ENCODE measurements at regions not wholly inside any gene's neighbourhood (a gene's known extent, or its start where the extent isn't known, plus 50 kb on each side); places are given as distances from the start of the nearest gene placed in this dataset.

GRCh38 chr22:46026899-46027210 lies 49.9 kb upstream of the WNT7B start:
- Histone ChIP-seq H3K4me1 (peaks cover 9 to 23% (median 17%) of the 10 kb centered on the region in 4 donors), H3K27me3 (peaks cover 0 to 5% (median 0%) of the 10 kb centered on the region in 3 donors), H3K36me3 (no peaks in the 10 kb centered on the region), H3K4me3 (peak overlapping the region; percentile 42 to 59 (median 50)), H3K27ac (peak overlapping the region; percentile 67 to 87 (median 74)), H3K9me3 (no peaks in the 10 kb centered on the region)
- TF ChIP-seq EP300 (IDR thresholded peaks at IDR 0.05), result no peak
- intact Hi-C loops (cut with DNase I; ENCODE audit: low total_unique reads), result no loop called here
- DNase-seq, result no peak
- 47 to 63% (median 57%) methylated on average over 3 of the region's 3 CpGs for WGBS, 5 donors

GRCh38 chr22:46027211-46028105 lies 50.5 kb upstream of the WNT7B start:
- DNase-seq, result peak; percentile 76 to 86
- Histone ChIP-seq H3K27ac (peak overlapping the region; percentile 67 to 87 (median 74)), H3K9me3 (no peaks in the 10 kb centered on the region), H3K4me1 (peaks cover 9 to 23% (median 17%) of the 10 kb centered on the region in 4 donors), H3K27me3 (peaks cover 0 to 5% (median 0%) of the 10 kb centered on the region in 3 donors), H3K4me3 (peak overlapping the region; percentile 42 to 59 (median 50)), H3K36me3 (no peaks in the 10 kb centered on the region)
- WGBS, 5 donors, result 9 to 19% (median 14%) methylated on average over 14 to 89 of the region's 89 CpGs
- TF ChIP-seq CTCF (IDR thresholded peaks at IDR 0.05) (peak in 2 of 7 experiments; percentile 8 to 34), POLR2A (IDR thresholded peaks at IDR 0.05) (no peak), POLR2AphosphoS5 (IDR thresholded peaks at IDR 0.05) (peak; percentile 17 to 65 (median 22)), EP300 (IDR thresholded peaks at IDR 0.05) (no peak)
- intact Hi-C loops (cut with DNase I; ENCODE audit: low total_unique reads), result no loop called here

- Histone ChIP-seq H3K9me3 (no peaks in the 10 kb centered on the region), H3K4me1 (peaks cover 9 to 22% (median 17%) of the 10 kb centered on the region in 4 donors), H3K36me3 (no peaks in the 10 kb centered on the region), H3K27me3 (peaks cover 0 to 5% (median 0%) of the 10 kb centered on the region in 3 donors), H3K4me3 (no peak overlapping the region), H3K27ac (peak overlapping the region in 4 of 5 donors; percentile 67 to 87 (median 77))
- no peak for DNase-seq
- 77 to 85% (median 83%) methylated on average over 13 to 16 of the region's 16 CpGs for WGBS, 5 donors
- intact Hi-C loops (cut with DNase I; ENCODE audit: low total_unique reads), result no loop called here
- TF ChIP-seq POLR2AphosphoS5 (IDR thresholded peaks at IDR 0.05) (no peak), POLR2A (IDR thresholded peaks at IDR 0.05) (no peak), CTCF (IDR thresholded peaks at IDR 0.05) (no peak), EP300 (IDR thresholded peaks at IDR 0.05) (no peak)
These were observed 51.4 kb upstream of the WNT7B start for GRCh38 chr22:46028106-46028991.

GRCh38 chr22:46029036-46029435 lies 52.1 kb upstream of the WNT7B start:
- intact Hi-C loops (cut with DNase I; ENCODE audit: low total_unique reads), result no loop called here
- Histone ChIP-seq H3K27me3 (peaks cover 0 to 5% (median 0%) of the 10 kb centered on the region in 3 donors), H3K36me3 (no peaks in the 10 kb centered on the region), H3K9me3 (no peaks in the 10 kb centered on the region), H3K27ac (no peak overlapping the region), H3K4me1 (peaks cover 9 to 19% (median 17%) of the 10 kb centered on the region in 4 donors), H3K4me3 (no peak overlapping the region)
- DNase-seq, result no peak
- WGBS, 5 donors, result 94 to 97% (median 95%) methylated on average over 8 of the region's 8 CpGs
- no peak for TF ChIP-seq CTCF (IDR thresholded peaks at IDR 0.05)
- no peak for TF ChIP-seq POLR2AphosphoS5 (IDR thresholded peaks at IDR 0.05)
- no peak for TF ChIP-seq POLR2A (IDR thresholded peaks at IDR 0.05)
- no peak for TF ChIP-seq EP300 (IDR thresholded peaks at IDR 0.05)

Measured in stomach (tissue), 8 donors.